HG03159 (cell line): ENCODE measurements at regions not wholly inside any gene's neighbourhood (a gene's known extent, or its start where the extent isn't known, plus 50 kb on each side); places are given as distances from the start of the nearest gene placed in this dataset.

ENCODE experiments used
- ATAC-seq: cut with Tn5 transposase; IDR thresholded peaks from one replicate; pipeline ENCODE4 v1.9.1; 2021; ENCODE audit warnings: mild to moderate bottlenecking, moderate library complexity; ENCODE audit not compliant: unreplicated experiment

DNA sequence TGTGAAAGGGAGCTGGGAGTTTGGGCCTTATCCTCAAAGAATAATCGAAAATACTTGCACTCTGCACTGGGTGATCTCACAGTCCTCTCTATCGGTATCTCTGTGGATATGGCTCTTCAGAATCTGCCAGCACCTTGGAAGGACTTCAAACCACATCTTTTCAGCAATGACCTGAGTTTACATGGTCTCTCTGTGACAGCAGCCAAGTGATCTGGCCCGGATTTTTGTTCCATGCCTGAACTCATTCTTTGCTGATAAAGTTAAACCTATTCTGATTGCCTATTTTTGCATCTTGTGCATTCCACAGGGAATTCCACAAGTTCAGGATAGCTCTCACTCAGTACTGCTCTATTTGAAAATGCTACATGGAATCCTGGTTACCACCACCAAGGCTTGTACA, 98.9 kb downstream of the HDGFL1 start:
- ATAC-seq = no peak

DNA sequence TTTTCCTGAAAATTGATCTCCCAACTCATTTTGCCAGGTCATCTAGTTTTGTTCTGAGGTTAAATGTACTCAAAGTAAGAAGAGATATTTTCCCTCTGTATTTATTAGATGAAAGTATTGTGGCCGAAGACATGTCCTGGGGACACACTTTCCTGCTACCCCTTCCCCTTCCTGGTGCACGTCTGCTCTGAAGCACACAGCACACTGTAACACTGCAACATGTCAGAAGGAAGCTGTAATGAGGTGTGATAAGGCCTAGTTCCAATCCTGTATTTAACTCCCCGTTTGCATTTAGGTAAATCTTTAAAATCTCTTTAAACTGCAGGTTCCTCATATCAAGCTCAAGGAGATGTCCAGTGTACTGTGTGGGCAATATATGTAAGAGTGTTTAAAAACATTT, 99.4 kb downstream of the HDGFL1 start:
- no peak for ATAC-seq

DNA sequence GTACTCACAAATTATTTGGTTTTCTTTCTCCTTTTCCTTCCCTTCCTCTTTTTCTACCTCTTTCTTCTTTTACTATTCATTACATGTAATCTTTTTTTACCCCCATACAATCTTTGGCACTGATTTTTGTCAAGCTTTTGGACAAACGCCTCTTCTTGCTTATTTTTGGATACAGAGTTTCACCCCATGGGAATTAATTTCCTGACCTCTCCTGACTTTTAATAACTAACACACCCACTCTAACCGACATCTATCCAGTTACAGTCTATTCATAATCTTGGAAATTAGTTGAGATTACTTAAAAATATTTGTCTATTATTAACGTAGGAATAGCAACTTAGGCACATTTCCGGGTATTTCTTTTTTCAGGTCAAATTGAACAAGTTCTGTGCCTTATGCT, 101.2 kb downstream of the HDGFL1 start:
- ATAC-seq = no peak

DNA sequence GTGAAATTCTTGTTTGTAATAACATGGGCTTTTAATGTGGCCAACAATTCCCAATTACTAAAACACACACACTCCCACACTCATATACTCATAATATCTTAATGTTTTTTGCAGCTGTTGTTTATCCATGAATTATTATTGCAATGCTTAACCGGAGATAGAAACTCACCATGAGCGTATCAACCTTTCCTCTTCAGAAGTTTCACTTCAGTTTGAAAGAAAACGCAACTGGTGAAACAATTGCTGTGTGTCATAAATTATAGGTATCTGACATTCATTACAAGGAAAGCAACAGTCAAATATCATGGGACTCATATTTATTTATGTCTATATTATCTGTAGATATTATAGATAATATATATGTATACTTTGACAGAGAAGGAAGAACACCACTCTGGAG, 104.1 kb downstream of the HDGFL1 start:
- no peak for ATAC-seq

DNA sequence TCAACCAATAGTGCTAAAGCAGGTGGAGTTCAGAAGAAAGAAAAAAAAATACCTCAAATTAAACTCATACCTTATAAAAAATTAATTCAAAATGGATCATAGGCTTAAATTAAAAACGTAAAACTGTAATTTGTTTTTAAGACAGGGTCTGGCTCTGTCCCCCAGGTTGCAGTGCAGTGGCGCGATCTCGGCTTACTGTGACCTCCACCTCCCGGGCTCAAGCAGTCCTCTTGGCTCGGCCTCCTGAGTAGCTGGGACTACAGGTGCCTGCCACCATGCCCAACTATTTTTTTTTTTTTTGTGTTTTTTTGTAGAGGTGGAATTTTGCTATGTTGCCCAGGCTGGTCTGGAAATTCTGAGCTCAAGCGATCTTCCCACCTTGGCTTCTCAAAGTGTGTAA, 111.6 kb downstream of the HDGFL1 start:
- no peak for ATAC-seq

DNA sequence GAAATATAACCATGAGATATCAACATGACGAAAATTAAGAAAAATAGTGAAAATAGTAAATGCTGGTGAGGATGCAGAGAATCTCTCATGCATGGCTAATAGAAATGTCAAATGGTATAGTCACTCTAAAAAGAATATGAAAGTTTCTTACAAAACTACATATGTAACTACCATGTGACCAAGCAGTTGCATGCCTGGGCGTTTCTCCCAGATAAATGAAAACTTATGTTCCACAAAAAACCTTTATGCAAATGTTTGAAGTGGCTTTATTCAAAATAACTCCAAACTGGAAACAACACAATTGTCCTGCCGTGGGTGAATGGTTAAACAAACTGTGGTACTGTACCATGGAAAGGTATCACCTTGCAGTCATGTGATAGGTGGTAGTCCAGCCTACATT, 112.4 kb downstream of the HDGFL1 start:
- ATAC-seq = no peak

DNA sequence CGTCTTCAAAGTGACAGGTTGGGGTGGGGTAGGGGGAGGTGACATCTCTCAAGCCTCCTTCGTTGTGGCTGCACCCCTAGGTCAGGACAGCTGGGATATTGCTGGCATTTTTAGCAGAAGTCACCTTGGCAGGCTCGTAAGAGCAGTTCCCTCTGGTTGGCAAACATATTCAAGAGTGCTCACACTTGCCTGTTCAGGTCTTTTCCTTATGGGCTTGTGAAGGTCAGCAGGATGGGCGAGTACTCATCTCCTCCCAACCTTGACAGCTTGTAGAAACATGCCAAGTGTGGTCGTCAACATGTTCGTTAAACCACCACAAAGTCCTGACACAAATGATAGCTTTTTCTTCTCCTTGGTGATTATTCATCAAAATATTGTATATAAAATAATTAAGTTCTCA, 113.6 kb downstream of the HDGFL1 start:
- no peak for ATAC-seq

DNA sequence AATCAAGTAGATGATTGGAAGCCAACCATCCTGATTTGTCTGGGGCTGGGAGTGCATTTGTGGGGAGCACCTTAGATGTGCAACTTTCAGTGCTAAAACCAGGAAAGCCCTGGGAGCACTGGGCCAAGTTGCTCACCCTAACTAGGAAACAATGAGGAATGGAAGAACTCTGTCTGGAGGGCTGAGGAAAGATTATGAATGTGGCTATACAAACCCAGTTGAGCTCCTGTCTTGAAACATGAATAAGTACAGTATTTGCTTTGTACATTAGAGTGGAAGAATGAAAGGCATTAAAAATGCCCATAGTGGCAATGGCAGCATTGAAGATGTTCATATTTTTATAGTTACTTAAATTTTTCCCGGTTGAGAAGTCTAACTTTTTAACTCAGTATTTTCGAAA, 121.1 kb downstream of the HDGFL1 start:
- ATAC-seq = no peak

DNA sequence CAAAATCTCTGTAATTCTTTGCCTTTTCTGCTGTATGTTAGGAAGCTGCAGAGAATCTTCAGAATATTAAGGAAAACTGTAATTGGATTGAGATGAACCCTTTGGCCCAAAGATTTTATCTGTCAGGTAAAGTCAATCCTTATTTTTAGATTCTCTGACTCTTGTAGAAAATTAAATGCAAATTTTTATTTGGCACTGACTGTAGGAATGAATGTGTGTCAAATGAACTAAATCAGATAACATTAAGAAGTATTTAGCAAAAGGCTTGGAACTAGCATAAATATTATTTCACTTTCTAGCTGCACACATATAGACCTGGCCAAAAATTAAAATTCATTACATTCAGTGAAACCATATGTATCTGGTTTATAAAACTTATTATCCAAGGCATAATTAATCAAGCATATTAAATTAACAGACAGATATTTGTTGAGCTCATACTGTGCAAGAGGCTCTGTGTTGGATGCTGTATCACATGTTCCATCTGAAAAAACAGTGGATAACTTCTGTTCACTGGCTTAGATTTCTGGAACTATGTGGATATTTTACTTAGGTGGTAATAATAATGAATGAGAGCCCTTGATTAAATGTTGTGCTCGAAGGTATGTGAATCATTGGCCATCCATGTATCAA, 124.8 kb downstream of the HDGFL1 start:
- no peak for ATAC-seq

DNA sequence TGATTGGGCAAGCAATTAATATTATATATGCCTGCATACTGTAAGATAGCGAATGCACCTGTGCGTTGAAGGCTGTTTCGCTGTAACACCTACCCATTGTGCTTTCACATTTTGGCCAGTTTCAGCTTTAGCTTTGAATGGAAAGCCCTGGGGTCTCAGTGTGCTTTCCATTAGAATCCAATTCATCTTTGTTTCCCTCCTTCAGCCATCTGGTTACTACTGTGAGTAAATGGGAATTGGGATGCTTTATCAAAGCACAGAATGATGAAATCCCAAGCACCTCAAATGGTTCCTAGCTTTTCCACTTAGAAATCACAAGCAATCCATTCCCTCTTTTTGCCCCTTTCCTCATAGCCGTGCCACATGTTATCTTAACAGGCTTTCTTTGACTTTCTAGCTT, 127.1 kb downstream of the HDGFL1 start:
- no peak for ATAC-seq

DNA sequence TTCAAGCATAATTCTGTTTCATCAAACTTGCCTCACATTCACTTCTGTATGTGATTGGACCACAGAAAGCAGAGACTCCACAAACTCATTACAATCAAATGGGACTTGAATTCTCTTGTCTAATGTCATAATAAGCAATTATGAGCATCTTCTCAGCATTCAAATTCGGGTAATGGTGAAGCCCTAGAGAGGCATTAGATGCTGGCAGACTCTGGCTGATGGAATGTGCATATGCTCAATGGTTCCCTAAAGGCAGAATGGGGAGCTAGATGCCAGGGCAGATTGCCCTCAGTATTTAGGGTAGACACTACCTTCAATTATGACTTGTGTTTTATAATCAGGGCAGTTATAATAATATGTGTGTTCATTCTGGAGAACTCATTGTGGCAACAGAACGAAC, 127.9 kb downstream of the HDGFL1 start:
- ATAC-seq = no peak

DNA sequence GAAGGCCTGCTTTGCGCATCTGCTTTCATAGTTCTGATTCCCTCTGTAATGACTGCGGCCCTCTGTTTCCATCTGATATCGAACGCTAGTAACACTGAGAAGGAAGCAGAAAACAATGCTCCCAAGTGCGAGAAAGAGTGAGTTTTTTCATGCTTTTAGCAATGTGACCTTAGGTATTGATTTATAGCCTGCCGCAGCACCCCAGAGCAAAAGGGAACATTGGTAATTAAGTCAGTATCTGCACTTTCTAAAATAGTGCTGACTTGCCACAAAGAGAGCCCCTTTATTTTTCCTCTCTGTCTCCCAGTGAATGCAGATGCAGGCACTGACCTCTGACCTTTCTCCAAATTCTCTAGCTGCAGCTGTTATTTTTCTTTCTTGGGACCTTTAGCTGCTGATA, 129.8 kb downstream of the HDGFL1 start:
- ATAC-seq = no peak

DNA sequence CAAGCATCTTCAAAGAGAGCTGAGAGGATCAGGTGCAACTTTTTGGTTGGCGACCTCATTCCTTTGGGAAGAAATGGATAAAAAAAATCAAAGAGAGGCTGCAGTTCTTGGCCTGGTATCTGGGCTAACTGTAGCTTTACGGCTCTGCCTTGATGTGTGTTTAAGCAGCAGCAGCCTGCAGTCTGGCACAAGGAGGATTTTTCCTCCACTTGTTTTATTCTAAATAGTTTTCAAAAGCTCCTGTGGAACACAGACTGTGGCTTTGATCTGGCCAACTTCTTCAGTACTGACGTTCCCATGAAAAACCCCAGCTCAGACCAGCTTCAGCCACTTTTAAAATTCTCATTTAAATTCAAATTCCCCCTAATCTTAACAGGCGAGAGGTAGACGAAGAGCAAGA, 137.3 kb downstream of the HDGFL1 start:
- ATAC-seq = no peak

DNA sequence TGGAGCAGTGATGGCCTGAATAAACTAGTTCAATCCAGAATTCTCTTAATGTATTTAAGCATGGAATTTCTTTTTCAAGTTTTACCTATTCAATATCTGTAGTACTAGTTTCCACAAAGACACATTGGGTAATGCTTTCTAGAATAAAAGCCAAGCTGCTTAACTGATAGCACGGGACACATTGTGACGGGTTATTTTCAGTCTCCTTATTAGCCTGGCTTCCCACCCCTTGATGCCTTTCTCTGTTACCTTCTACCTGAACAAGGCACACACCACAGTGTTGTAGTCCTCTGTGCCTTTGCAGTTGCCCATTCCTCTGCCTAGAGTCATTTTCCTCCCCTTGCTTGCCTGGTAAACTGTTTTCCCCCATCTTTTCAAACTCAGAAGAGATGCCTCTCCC, 139.1 kb downstream of the HDGFL1 start:
- no peak for ATAC-seq

DNA sequence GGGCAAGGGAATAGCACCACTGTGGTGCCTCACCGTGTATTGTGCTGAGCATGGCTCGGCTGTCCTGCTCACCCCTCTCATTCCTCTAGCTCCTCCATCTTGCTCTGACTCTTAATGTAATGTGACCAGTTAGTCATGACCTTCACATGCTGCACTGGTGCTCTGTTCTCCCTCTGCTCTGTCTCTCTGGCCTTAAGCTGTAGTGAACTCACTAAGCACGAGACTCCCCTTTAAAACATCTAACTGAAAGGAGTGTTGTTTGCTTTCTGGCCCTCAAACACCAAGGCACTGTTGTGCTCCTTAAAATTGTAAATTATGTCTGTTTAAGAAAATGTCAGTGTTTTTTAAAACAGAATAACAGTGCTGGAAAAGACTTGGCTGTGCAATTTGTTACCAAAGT, 140.4 kb downstream of the HDGFL1 start:
- no peak for ATAC-seq

DNA sequence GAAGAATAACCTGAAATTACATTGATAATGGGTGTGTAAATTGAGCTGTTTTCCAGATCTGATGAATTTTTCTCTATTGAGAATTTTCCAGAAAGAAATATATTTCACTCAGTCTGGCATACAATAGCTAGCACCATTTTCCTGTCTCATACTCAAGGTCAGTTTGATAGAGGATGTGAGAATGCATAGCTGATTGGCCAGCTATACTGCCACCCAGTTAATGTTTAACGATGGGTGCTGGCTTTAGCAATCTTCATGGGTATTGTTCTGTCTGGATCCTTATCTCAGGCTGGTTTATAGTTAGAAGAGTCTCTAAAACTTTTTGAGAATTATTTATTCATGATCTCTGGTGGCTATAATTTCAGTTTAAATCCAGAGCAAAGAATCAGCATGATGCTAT, 147.4 kb downstream of the HDGFL1 start:
- no peak for ATAC-seq

DNA sequence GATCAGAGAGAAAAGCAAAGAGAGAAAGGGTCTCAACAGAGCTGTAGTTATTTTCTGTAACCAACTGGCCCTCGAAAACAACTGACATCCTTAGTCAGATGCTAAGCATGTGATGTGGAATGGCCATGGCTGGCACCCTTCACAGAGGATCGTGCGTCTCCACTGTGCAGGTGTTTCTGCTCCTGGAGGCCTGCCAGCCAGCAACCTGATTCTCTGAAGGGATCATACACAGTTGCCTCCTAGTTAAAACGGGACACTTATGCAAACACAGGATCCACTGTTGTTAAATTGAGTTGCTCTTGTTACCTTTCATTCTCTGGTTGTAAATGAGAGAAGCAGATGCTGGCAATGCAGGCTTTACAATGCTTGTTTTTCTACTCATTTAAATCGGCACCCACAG, 148.5 kb downstream of the HDGFL1 start:
- no peak for ATAC-seq

DNA sequence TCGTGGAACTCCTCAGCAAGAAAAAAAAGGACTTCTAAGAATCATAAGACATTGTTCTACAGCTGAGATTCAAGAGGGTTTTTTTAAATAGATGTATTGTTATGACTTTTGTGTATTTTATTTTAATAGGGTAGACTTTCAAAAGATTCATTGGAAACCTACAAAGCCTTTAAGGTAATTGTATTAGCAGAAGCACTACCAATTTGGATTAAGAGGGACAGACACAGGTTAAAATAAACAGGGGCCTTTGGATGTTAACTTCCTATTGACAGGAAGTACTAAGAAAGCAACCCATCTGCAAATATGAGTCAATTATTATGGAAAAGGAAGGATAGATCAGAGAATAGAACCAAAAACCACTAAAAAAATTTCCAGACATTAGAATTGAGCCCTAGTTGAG, 153.5 kb downstream of the HDGFL1 start:
- ATAC-seq = no peak

DNA sequence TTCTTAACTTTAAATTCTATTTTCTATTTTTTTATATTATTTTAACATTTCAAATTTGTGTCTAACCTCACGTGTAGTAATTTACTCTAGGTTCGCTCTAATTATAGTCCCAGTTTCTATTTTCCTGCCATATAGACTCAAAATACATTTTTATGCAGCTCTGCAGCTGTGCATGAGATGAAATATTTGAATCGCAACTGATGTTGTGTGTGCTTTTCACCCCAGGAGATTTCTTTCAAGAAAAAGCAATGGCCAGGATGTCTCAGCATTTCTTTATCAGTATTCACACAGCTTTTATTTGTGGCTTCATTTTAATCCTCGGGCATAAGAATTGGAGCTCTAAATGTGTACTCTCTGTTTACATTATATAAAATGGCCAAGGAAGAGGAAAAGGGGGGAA, 157.6 kb downstream of the HDGFL1 start:
- no peak for ATAC-seq

DNA sequence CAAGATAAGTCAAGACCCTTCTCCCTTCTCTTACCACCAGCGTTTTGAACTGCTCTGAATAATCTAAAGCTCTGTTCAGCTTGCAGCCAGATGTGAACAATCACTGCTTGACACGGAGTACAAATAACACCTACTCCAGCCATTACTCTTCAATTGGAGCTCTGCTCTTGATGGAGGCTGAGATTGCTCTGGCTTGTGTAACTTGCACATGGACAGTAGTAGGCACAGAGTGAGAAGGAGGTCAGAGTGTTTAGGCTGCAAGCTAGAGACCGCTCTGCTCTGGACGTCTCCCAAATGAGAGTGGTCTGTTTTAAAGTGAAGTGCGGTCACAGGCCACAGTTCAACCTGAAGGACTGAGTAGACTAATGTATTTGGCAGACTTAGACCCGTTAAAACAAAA, 158.3 kb downstream of the HDGFL1 start:
- no peak for ATAC-seq

DNA sequence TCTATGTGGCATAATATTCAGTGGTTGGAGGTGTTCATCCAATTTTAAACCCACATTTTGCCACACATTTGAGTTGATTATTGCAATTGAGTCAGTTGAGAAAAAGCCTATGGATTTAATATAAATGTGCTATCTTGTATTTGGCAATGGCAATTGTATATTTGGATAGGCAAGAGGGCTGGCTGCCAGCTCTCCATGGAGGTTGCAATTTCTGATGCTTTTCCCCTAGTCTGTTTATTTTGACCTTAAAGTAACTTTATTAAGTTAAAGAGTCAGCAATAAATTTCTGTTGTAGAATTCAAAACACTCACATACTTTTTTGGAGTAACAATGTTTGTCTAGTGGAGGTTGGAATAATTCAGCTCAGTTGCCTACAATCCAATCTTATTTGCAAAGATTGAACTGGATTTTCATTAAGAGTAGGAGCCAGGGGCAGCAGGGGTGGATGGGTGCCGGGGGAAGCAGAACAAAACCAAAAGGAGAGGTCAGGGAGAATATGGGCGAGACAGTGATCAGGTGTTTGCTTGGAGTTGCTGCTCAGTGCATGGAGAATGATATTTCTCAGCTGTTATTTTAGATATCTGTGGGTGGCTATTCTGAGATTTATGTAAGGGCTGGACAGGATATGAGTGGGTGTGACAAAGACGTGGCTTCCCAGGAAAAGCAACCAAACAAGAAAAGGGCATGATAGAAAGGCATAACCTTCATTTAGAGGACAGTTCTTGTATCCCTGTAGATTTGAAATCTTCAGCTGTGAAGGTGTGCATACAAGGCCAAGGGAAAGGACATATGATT, 163.0 kb downstream of the HDGFL1 start:
- ATAC-seq = no peak

DNA sequence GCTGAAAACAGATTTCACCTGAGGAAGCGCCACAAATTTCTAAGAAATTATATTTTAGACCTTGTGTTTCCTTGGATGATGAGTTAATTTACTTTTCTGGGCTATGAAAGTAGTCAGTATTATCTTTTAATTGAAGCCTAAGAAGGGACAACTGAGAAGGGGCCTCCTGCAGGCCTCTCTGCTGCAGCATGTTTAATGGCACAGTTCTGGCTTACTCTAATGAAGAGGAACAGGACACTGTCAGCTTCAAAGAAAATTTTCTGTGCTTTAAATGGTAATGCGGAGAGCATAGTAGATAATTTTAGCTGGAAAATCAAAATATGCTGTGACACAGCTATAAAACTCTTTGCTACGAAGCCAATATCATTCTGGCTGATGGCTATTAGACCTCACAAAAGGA, 167.4 kb downstream of the HDGFL1 start:
- ATAC-seq = no peak

DNA sequence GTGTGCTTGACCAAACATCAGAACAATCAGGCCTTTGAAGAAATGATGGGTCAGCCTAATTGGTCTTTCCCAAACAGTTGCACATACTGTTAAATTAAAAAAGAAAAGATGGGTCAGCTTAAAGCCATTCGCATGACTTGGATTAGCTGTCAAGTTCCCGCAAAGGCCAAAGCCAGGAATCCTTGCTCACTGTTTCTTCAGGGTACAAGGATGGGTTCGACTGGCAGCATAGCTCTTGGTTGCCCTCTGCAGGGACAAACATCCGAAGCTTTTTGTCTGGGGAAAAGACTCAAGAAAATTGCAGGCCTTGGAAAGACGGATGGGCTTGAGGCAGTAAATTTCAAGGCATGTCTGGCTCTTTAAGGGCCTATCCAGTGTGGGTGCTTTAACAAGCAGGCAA, 168.0 kb downstream of the HDGFL1 start:
- ATAC-seq = no peak
